Ovary (tissue), 7 donors: ENCODE measurements at regions not wholly inside any gene's neighbourhood (a gene's known extent, or its start where the extent isn't known, plus 50 kb on each side); places are given as distances from the start of the nearest gene placed in this dataset.

Experiments
- DNase-seq, 5 donors: peaks; one replicate each; pipeline ENCODE4 v3.0.0-alpha.2; 2019 to 2020
- H3K27ac ChIP-seq, 2 donors: fragments of 200-600 bp; one replicate each; pipeline versions ENCODE4 v1.5.1 to v1.8.0; 2019 to 2022
- H3K27me3 ChIP-seq: fragments of 200-600 bp; one replicate; pipeline ENCODE4 v1.8.0; 2022
- H3K36me3 ChIP-seq: fragments of 200-600 bp; sonication (generic); one replicate; pipeline ENCODE4 v1.5.1; 2019
- H3K4me1 ChIP-seq: one replicate; pipeline ENCODE4 v1.8.1; 2013; ENCODE audit warnings: mild to moderate bottlenecking, moderate library complexity; ENCODE audit not compliant: insufficient read depth
- H3K4me3 ChIP-seq: fragments of 200-600 bp; sonication (generic); one replicate; pipeline ENCODE4 v1.5.1; 2017
- H3K9me3 ChIP-seq, 2 donors: fragments of 200-600 bp in 1 of 2; sonication (generic) in 1 of 2; one replicate each; pipeline versions ENCODE4 v1.5.1 to v1.8.1; 2013 to 2019; ENCODE audit warnings: mild to moderate bottlenecking in 1 of 2, moderate library complexity in 1 of 2
- CTCF ChIP-seq, 3 donors: fragments of 450-650 bp in 2 of 3; fragments of 200-600 bp in 1 of 3; IDR thresholded peaks; one replicate each; pipeline versions ENCODE4 v1.5.1 to v1.8.0; 2016 to 2022; ENCODE audit warnings: antibody characterized with exemption in 3 of 3, mild to moderate bottlenecking in 1 of 3
- EP300 ChIP-seq: sonication (generic); formaldehyde crosslinking; IDR thresholded peaks from one replicate; pipeline ENCODE4 v1.6.1; 2017; ENCODE audit warnings: antibody characterized with exemption
- POLR2A ChIP-seq: fragments of 450-650 bp; IDR thresholded peaks from one replicate; pipeline ENCODE4 v1.6.1; 2017; ENCODE audit warnings: antibody characterized with exemption, mild to moderate bottlenecking, moderate library complexity
- WGBS, 3 donors: extraction: QIAGEN DNeasy Blood & Tissue Kit in 1 of 3; methylation state at CpG; one replicate each; pipeline versions ENCODE4 v1.1.5 to v1.1.7; 2013 to 2017; 5-methylcytosine and 5-hydroxymethylcytosine counted together
- intact Hi-C, 4 donors: fragments of 100-400 bp; cut with DNase I; formaldehyde crosslinking; loops; one replicate each; pipeline versions ENCODE4 v1.11.0 to v1.15.1; 2022 to 2023
- donor health status: DM: no; HTN: no; CAD: no; lungs with moderate emphysema.
- donor health status: DM: no; HTN: no; CAD: no.
- donor health status: Bipolar disorder and iron deficiency.
- donor health status: DM: no; HTN: no; CAD: no.
- donor health status: DM: yes; HTN: yes; CAD: no.

GRCh38 chr6:119501798-119502483 lies 152.4 kb upstream of the MAN1A1 start:
- H3K36me3 ChIP-seq = no peaks in the 10 kb centered on the region
- no peaks in the 10 kb centered on the region for H3K9me3 ChIP-seq
- no peak overlapping the region for H3K4me3 ChIP-seq
- intact Hi-C loops = no loop called here
- H3K27ac ChIP-seq = no peak overlapping the region
- no peaks in the 10 kb centered on the region for H3K4me1 ChIP-seq
- DNase-seq = no peak
- H3K27me3 ChIP-seq = no peaks in the 10 kb centered on the region
- 70 to 72% (median 72%) methylated on average over 4 of the region's 4 CpGs for WGBS, 3 donors
- TF ChIP-seq CTCF (IDR thresholded peaks at IDR 0.05) (no peak), POLR2A (no peak), EP300 (no peak)

GRCh38 chr6:119499797-119500196 lies 150.2 kb upstream of the MAN1A1 start:
- intact Hi-C loops = no loop called here
- TF ChIP-seq POLR2A (no peak), CTCF (IDR thresholded peaks at IDR 0.05) (no peak), EP300 (no peak)
- no peak overlapping the region for H3K4me3 ChIP-seq
- H3K9me3 ChIP-seq = no peaks in the 10 kb centered on the region
- no peaks in the 10 kb centered on the region for H3K36me3 ChIP-seq
- no peaks in the 10 kb centered on the region for H3K4me1 ChIP-seq
- no peak overlapping the region for H3K27ac ChIP-seq
- DNase-seq = no peak
- H3K27me3 ChIP-seq = no peaks in the 10 kb centered on the region
- WGBS, 3 donors = 91 to 96% (median 95%) methylated on average over 1 of the region's 1 CpG

GRCh38 chr6:119497988-119498727 lies 148.6 kb upstream of the MAN1A1 start:
- intact Hi-C loops = no loop called here
- TF ChIP-seq CTCF (IDR thresholded peaks at IDR 0.05) = no peak
- TF ChIP-seq POLR2A = no peak
- no peak for TF ChIP-seq EP300
- Histone ChIP-seq H3K27me3 (no peaks in the 10 kb centered on the region), H3K9me3 (no peaks in the 10 kb centered on the region), H3K36me3 (no peaks in the 10 kb centered on the region), H3K4me1 (no peaks in the 10 kb centered on the region), H3K27ac (no peak overlapping the region), H3K4me3 (no peak overlapping the region)
- DNase-seq = no peak
- 83 to 90% (median 87%) methylated on average over 3 of the region's 3 CpGs for WGBS, 3 donors

- no peaks in the 10 kb centered on the region for H3K36me3 ChIP-seq
- no peak overlapping the region for H3K4me3 ChIP-seq
- WGBS, 3 donors = 66 to 71% (median 71%) methylated on average over 5 of the region's 5 CpGs
- intact Hi-C loops = no loop called here
- H3K27me3 ChIP-seq = no peaks in the 10 kb centered on the region
- H3K9me3 ChIP-seq = no peaks in the 10 kb centered on the region
- H3K27ac ChIP-seq = no peak overlapping the region
- TF ChIP-seq CTCF (IDR thresholded peaks at IDR 0.05) (no peak), POLR2A (no peak), EP300 (no peak)
- no peak for DNase-seq
- no peaks in the 10 kb centered on the region for H3K4me1 ChIP-seq
Observed at GRCh38 chr6:119495230-119495683, 145.7 kb upstream of the MAN1A1 start.
